Stimulated activated CD4-positive, alpha-beta T cell treated with anti-CD3 and anti-CD28 coated beads, Interleukin-1b, Interleukin-23, amount 100 ng/mL, for 24 hours (primary cell): ENCODE measurements at regions not wholly inside any gene's neighbourhood (a gene's known extent, or its start where the extent isn't known, plus 50 kb on each side); places are given as distances from the start of the nearest gene placed in this dataset.

Source experiments
- DNase-seq, 4 experiments: peaks; one replicate each; pipeline ENCODE4 v3.0.0-alpha.2; 2020; ENCODE audit warnings: low read depth in 4 of 4, low spot score in 1 of 4

GRCh38 chr18:22543769-22544168, 126.1 kb upstream of the CTAGE1 start:
- DNase-seq: no peak

- no peak for DNase-seq
Measured at GRCh38 chr18:22544626-22545025, 126.9 kb upstream of the CTAGE1 start.

GRCh38 chr18:22545066-22545760, 127.5 kb upstream of the CTAGE1 start:
- DNase-seq: no peak

GRCh38 chr18:22546905-22547570, 129.3 kb upstream of the CTAGE1 start:
- DNase-seq: no peak

GRCh38 chr18:22547807-22548561, 130.3 kb upstream of the CTAGE1 start:
- DNase-seq: no peak

- DNase-seq: no peak
Measured at GRCh38 chr18:22549260-22549937, 131.7 kb upstream of the CTAGE1 start.

- no peak for DNase-seq
Measured at GRCh38 chr18:22550366-22550765, 132.7 kb upstream of the CTAGE1 start.

GRCh38 chr18:22550861-22551260, 133.1 kb upstream of the CTAGE1 start:
- no peak for DNase-seq

- DNase-seq: no peak
Measured at GRCh38 chr18:22551536-22552151, 133.9 kb upstream of the CTAGE1 start.

- DNase-seq: no peak
Measured at GRCh38 chr18:22552254-22552653, 134.5 kb upstream of the CTAGE1 start.

- no peak for DNase-seq
Measured at GRCh38 chr18:22552899-22553460, 135.3 kb upstream of the CTAGE1 start.

GRCh38 chr18:22556222-22557167, 138.8 kb upstream of the CTAGE1 start:
- DNase-seq: no peak

- no peak for DNase-seq
Measured at GRCh38 chr18:22557168-22557941, 139.6 kb upstream of the CTAGE1 start.

GRCh38 chr18:22558945-22559385, 141.2 kb upstream of the CTAGE1 start:
- DNase-seq: no peak

GRCh38 chr18:22559414-22560274, 141.9 kb upstream of the CTAGE1 start:
- DNase-seq: no peak

- no peak for DNase-seq
Measured at GRCh38 chr18:22560275-22560610, 142.5 kb upstream of the CTAGE1 start.

GRCh38 chr18:22560797-22561196, 143.1 kb upstream of the CTAGE1 start:
- no peak for DNase-seq

- DNase-seq: no peak
Measured at GRCh38 chr18:22563164-22563583, 145.5 kb upstream of the CTAGE1 start.
